Thyroid gland (tissue), 4 donors: ENCODE measurements at regions not wholly inside any gene's neighbourhood (a gene's known extent, or its start where the extent isn't known, plus 50 kb on each side); places are given as distances from the start of the nearest gene placed in this dataset.

Experiments used
- DNase-seq, 2 donors: peaks; one replicate each; pipeline ENCODE4 v3.0.0-alpha.2; 2019
- H3K27ac ChIP-seq, 3 donors: fragments of 200-600 bp; sonication (generic); 1 replicate in 2 of 3; 2 replicates in 1 of 3; pipeline ENCODE4 v1.5.1; 2016 to 2019; ENCODE audit warnings: mild to moderate bottlenecking in 1 of 3, moderate library complexity in 1 of 3
- H3K27me3 ChIP-seq: fragments of 200-600 bp; sonication (generic); one replicate; pipeline ENCODE4 v1.5.1; 2019
- H3K36me3 ChIP-seq, 2 donors: fragments of 200-600 bp; sonication (generic); one replicate each; pipeline ENCODE4 v1.5.1; 2016 to 2019
- H3K4me1 ChIP-seq, 2 donors: fragments of 200-600 bp; sonication (generic); one replicate each; pipeline ENCODE4 v1.5.1; 2017 to 2019
- H3K4me3 ChIP-seq, 3 donors: fragments of 200-600 bp; sonication (generic); replicated peaks in 1 of 3; 1 replicate in 2 of 3; 2 replicates in 1 of 3; pipeline ENCODE4 v1.5.1; 2016; ENCODE audit warnings: mild to moderate bottlenecking in 1 of 3
- H3K9me3 ChIP-seq: fragments of 200-600 bp; sonication (generic); one replicate; pipeline ENCODE4 v1.5.1; 2017
- POLR2A ChIP-seq, 2 donors: fragments of 450-650 bp; IDR thresholded peaks; one replicate each; pipeline ENCODE4 v1.6.1; 2017; ENCODE audit warnings: antibody characterized with exemption in 2 of 2, mild to moderate bottlenecking in 2 of 2, moderate library complexity in 1 of 2
- WGBS, 2 donors: methylation state at CpG; one replicate each; pipeline ENCODE4 v1.1.5; 2017; 5-methylcytosine and 5-hydroxymethylcytosine counted together
- intact Hi-C: fragments of 100-400 bp; cut with DNase I; formaldehyde crosslinking; loops from one replicate; pipeline ENCODE4 v1.15.1; 2023
- TF ChIP-seq, protein P1 (sequence below), 6 experiments: fragments of 200-600 bp in 3 of 6; fragments of 450-650 bp in 3 of 6; sonication (generic) in 3 of 6; IDR thresholded peaks; one replicate each; pipeline ENCODE4 v1.5.1; 2016 to 2019; ENCODE audit warnings: antibody characterized with exemption in 6 of 6, mild to moderate bottlenecking in 2 of 6, inconsistent platforms in 1 of 6, moderate library complexity in 1 of 6

DNA sequence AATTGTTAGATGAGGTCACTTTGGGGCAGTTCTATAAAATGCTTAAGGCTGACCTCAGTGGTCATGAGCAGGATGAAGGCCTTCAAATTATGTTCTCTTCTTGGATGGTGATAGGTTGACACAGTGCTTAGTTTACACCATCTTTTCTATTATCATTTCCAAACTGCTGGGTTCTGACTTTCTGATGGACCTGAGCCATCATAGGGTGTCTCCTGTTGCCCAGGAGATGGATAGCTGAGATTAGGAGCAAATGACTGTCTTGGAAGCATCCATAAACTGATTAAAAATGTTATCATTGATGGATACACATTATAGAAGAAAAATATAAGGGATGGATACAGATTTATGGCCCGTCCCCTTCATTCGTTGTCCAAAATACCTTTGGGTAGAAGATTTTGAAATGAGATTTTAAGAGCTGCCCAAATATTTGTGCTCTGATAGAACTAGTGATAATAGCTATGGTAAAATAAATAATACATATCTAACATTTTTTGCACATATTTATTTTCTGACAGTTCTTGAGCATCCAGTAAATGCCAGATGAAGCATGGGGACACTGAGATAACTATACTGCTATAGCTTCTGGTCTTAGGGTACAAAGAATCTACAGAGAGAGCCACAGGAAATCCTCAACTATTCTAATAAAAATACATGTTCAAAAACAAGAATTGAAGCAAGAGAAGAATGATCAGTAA, 839.4 kb upstream of the LCORL start:
- no peak overlapping the region for H3K4me3 ChIP-seq
- no peak for TF ChIP-seq POLR2A (IDR thresholded peaks at IDR 0.05)
- TF ChIP-seq, protein P1, sequence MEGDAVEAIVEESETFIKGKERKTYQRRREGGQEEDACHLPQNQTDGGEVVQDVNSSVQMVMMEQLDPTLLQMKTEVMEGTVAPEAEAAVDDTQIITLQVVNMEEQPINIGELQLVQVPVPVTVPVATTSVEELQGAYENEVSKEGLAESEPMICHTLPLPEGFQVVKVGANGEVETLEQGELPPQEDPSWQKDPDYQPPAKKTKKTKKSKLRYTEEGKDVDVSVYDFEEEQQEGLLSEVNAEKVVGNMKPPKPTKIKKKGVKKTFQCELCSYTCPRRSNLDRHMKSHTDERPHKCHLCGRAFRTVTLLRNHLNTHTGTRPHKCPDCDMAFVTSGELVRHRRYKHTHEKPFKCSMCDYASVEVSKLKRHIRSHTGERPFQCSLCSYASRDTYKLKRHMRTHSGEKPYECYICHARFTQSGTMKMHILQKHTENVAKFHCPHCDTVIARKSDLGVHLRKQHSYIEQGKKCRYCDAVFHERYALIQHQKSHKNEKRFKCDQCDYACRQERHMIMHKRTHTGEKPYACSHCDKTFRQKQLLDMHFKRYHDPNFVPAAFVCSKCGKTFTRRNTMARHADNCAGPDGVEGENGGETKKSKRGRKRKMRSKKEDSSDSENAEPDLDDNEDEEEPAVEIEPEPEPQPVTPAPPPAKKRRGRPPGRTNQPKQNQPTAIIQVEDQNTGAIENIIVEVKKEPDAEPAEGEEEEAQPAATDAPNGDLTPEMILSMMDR (IDR thresholded peaks at IDR 0.05), result no peak
- 89 to 94% methylated on average over 2 of the region's 2 CpGs for WGBS, 2 donors
- no peaks in the 10 kb centered on the region for H3K4me1 ChIP-seq
- no peaks in the 10 kb centered on the region for H3K27me3 ChIP-seq
- no peaks in the 10 kb centered on the region for H3K9me3 ChIP-seq
- intact Hi-C loops, result no loop called here
- no peak overlapping the region for H3K27ac ChIP-seq
- H3K36me3 ChIP-seq, result no peaks in the 10 kb centered on the region
- DNase-seq, result no peak

DNA sequence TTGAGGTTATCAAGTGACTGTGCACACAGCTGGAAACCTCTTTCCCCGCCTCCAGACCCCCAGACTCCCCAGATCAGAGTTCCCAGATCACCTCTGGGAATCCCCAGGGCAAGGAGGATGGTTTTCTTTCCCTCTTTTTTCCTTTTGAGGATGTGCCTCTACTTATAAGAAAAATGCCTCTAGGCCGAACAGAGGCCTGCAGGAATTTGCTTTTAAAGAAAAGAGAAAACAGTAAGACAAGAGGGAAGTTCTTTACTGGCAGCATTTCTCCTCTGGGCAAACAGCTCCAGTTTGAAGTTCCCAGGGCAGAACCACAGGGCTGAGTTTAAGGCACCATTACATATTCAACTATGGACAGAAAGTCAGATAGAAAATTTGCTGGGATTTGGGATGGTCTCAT, 837.9 kb upstream of the LCORL start:
- Histone ChIP-seq H3K9me3 (no peaks in the 10 kb centered on the region), H3K36me3 (no peaks in the 10 kb centered on the region), H3K4me3 (no peak overlapping the region), H3K4me1 (no peaks in the 10 kb centered on the region), H3K27me3 (no peaks in the 10 kb centered on the region), H3K27ac (no peak overlapping the region)
- WGBS, 2 donors, result 52 to 61% methylated on average over 2 of the region's 2 CpGs
- no peak for DNase-seq
- TF ChIP-seq POLR2A (IDR thresholded peaks at IDR 0.05), result no peak
- TF ChIP-seq, protein P1 (IDR thresholded peaks at IDR 0.05), result no peak
- intact Hi-C loops, result no loop called here

DNA sequence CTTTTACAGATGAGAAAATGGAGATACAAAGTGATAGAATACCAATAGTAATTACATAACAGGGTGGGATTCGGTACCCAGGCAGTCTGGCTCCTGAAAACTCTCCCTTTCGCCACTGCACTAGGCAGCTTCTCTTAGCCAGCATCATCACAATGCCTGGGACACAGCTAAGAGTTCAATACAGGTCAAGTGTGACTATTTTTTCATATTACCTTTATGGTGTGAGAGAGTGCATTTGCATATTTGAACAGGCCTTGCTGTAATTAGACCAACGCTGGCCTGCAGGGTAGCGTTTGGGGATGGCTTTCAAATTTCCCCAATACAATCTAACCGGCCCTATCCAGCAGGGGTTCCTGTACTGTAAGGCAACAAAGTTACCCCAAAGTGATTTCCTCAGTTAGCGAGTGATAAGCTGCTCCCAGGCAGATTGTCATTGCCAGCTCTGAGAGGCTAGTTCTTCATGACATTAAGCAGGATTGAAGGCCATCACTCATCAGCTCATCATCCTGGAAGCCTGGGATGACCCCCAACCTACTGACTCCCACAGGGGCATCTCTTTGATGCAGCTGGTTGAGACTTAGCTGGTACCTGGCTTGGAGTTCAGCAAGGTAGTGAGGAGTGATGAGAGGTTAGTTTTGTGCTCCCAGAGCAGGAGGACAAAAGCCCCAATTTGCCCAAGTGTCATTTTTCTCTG, 836.8 kb upstream of the LCORL start:
- Histone ChIP-seq H3K27ac (no peak overlapping the region), H3K36me3 (no peaks in the 10 kb centered on the region), H3K4me1 (peaks cover 0 to 3% of the 10 kb centered on the region in 2 donors), H3K9me3 (no peaks in the 10 kb centered on the region), H3K27me3 (no peaks in the 10 kb centered on the region), H3K4me3 (no peak overlapping the region)
- 90% methylated on average over 6 of the region's 6 CpGs for WGBS, 2 donors
- DNase-seq, result no peak
- intact Hi-C loops, result no loop called here
- TF ChIP-seq POLR2A (IDR thresholded peaks at IDR 0.05), result no peak
- TF ChIP-seq, protein P1 (IDR thresholded peaks at IDR 0.05), result no peak

DNA sequence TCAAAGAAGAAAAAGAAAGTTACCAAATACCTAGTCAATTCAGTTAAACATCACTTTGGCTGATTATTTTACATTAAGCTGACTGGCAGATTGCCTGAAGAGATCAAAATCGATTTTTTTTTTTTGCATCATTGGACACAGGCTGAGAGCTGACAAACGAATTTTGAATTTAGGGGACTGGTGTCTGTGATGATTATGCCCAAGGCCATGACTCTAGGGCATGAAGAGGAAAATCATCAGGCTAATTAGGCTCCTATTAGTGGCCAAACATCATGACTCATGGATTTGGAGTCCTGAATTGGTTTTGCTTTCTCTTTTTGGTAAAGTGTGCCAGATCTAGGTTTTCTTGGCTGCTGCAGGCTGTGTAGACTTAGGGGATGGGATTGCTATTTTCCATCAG, 829.3 kb upstream of the LCORL start:
- H3K9me3 ChIP-seq, result no peaks in the 10 kb centered on the region
- WGBS, 2 donors, result 57 to 64% methylated on average over 2 of the region's 2 CpGs
- no peaks in the 10 kb centered on the region for H3K27me3 ChIP-seq
- peaks cover 0 to 4% of the 10 kb centered on the region in 2 donors for H3K4me1 ChIP-seq
- H3K36me3 ChIP-seq, result no peaks in the 10 kb centered on the region
- TF ChIP-seq POLR2A (IDR thresholded peaks at IDR 0.05), result no peak
- TF ChIP-seq, protein P1 (IDR thresholded peaks at IDR 0.05), result no peak
- no peak overlapping the region for H3K4me3 ChIP-seq
- intact Hi-C loops, result no loop called here
- no peak for DNase-seq
- H3K27ac ChIP-seq, result no peak overlapping the region

DNA sequence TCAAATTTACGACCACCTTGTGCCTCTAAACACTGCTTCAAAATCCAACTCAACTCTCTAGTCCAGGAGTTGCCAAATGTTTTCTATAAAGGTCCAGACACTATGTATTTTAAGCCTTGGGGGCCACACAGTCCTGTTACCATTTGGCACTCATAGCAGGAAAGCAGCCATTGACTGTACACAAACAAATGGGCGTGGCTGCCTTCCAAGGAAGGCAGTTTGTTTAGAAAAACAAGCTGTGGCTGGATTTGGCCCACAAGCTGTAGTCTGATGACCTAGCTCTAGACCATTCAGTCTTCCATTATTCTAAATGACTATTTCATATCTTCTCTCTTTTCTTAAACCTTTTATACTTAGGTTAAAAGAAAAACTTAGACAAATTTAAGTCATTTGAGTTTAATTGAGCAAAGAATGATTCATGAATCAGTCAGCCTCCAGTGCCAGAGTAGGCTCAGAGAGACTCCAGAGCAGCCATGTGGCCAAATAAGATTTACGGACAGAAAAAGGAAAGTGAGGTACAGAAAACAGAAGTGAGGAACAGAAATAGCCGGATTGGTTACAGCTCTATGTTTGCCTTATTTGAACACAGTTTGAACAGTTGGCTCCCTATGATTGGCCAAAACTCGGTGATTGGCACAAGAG, 825.8 kb upstream of the LCORL start:
- H3K27ac ChIP-seq, result no peak overlapping the region
- no peaks in the 10 kb centered on the region for H3K4me1 ChIP-seq
- WGBS, 2 donors, result 74 to 80% methylated on average over 5 of the region's 5 CpGs
- H3K9me3 ChIP-seq, result no peaks in the 10 kb centered on the region
- peak in 1 of 2 donors; percentile 15 for DNase-seq
- no peak for TF ChIP-seq POLR2A (IDR thresholded peaks at IDR 0.05)
- TF ChIP-seq, protein P1 (IDR thresholded peaks at IDR 0.05), result no peak
- no peak overlapping the region for H3K4me3 ChIP-seq
- no peaks in the 10 kb centered on the region for H3K36me3 ChIP-seq
- no peaks in the 10 kb centered on the region for H3K27me3 ChIP-seq
- intact Hi-C loops, result no loop called here
